Epithelial cell of proximal tubule (primary cell): ENCODE measurements at regions not wholly inside any gene's neighbourhood (a gene's known extent, or its start where the extent isn't known, plus 50 kb on each side); places are given as distances from the start of the nearest gene placed in this dataset.

ENCODE experiments used
- DNase-seq: peaks from one replicate; pipeline ENCODE4 v3.0.0-alpha.2; 2011; ENCODE audit warnings: low read depth
- H3K4me3 ChIP-seq: 2 replicates; pipeline ENCODE4 v1.5.1; 2011; ENCODE audit warnings: low read depth, mild to moderate bottlenecking, low read length
- TF ChIP-seq, protein P1 (sequence below): conservative IDR thresholded peaks from 2 replicates; pipeline ENCODE4 v1.5.1; 2012; ENCODE audit warnings: low read depth, mild to moderate bottlenecking, low read length

GRCh38 chr9:75504721-75505120 is 385.8 kb upstream of the PCSK5 start:
- H3K4me3 ChIP-seq = no peak overlapping the region
- DNase-seq = no peak
- TF ChIP-seq, protein P1, sequence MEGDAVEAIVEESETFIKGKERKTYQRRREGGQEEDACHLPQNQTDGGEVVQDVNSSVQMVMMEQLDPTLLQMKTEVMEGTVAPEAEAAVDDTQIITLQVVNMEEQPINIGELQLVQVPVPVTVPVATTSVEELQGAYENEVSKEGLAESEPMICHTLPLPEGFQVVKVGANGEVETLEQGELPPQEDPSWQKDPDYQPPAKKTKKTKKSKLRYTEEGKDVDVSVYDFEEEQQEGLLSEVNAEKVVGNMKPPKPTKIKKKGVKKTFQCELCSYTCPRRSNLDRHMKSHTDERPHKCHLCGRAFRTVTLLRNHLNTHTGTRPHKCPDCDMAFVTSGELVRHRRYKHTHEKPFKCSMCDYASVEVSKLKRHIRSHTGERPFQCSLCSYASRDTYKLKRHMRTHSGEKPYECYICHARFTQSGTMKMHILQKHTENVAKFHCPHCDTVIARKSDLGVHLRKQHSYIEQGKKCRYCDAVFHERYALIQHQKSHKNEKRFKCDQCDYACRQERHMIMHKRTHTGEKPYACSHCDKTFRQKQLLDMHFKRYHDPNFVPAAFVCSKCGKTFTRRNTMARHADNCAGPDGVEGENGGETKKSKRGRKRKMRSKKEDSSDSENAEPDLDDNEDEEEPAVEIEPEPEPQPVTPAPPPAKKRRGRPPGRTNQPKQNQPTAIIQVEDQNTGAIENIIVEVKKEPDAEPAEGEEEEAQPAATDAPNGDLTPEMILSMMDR = no peak

- TF ChIP-seq, protein P1 = no peak
- no peak overlapping the region for H3K4me3 ChIP-seq
These were observed 384.8 kb upstream of the PCSK5 start for GRCh38 chr9:75505654-75506053.

GRCh38 chr9:75529463-75529862 is 361.0 kb upstream of the PCSK5 start:
- no peak overlapping the region for H3K4me3 ChIP-seq
- TF ChIP-seq, protein P1 = no peak
- no peak for DNase-seq

More at GRCh38 chr9:75505654-75506053, 384.8 kb upstream of the PCSK5 start:
- no peak for DNase-seq

DNA sequence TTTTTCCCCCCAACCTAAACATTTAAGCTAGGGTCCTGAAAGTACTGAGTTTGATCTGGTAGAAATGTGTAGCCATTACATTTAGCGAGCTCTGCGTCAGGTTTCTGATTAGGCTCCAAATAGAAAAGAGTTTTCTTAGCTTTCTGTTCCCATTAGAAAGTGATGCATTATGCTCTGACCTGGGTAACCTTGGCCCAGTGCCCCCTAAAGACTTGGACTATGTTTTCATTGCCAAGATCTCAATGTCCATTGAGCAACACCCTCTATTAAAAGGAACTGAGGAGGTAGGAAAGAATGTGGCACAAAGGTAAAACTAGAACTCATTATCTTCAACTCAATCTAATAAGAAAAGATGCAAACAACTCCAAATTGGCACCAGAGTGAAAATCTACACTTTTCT is 358.9 kb upstream of the PCSK5 start:
- TF ChIP-seq, protein P1 = no peak
- DNase-seq = no peak
- no peak overlapping the region for H3K4me3 ChIP-seq

DNA sequence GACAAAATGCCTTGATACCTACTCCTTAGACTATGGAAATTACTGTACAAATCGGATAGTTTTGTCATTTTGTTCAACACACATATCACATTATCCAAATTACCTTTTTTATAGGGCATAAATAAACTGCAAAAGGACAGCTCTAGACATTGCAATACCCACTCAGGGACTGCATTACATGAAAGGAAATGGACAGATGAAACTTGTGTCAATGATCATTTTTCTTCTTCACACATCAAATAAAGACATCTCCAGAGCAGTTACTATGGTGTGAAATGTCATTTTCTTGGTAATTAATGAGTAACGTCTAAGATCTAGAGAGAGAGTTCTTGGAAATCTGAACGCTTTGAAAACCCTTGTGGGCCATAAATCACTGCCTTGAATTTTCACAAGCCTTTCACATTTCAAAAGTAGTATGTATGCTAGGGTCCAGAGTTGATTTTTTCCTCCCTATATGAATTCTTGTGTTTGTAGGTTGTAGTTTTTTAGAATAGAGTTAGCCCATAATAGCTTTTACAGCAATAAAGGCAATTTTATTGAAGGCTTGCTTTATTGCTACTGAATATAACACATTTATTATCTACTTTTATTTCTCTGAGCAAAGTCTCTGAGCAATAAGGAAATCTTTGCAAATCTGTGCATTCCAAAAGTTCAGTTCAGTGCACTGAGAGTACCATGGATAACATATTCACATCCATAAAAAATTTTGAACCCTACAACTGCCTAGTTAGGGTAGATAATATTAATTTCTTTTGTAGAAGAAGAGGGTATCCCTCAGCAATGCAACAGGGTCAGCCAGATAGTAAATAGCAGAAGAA is 358.0 kb upstream of the PCSK5 start:
- no peak overlapping the region for H3K4me3 ChIP-seq
- no peak for DNase-seq
- TF ChIP-seq, protein P1 = no peak

- no peak overlapping the region for H3K4me3 ChIP-seq
- DNase-seq = no peak
- TF ChIP-seq, protein P1 = no peak
These were observed 350.9 kb upstream of the PCSK5 start for GRCh38 chr9:75539523-75539922.

DNA sequence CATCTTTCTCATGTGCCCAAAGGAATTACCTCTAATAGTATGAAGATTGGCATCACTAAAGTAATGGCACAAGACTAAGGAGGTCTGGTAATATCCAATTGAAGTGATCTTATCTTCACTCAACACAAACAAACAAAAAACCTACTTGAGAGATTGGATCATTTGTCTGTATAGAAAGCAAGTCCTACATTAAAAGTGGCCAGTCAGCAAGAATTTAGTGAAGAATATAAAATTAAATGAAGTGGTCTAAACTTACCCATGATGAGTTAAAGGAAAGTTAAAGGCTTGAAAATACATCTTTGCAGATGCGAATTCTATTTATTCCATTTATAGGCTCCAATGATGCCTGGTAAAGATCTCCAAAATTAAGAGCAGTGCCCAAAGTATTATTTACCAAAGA is 350.3 kb upstream of the PCSK5 start:
- no peak for DNase-seq
- H3K4me3 ChIP-seq = no peak overlapping the region
- TF ChIP-seq, protein P1 = no peak
